ENCODE measurements at regions not wholly inside any gene's neighbourhood (a gene's known extent, or its start where the extent isn't known, plus 50 kb on each side); places are given as distances from the start of the nearest gene placed in this dataset.

DNA sequence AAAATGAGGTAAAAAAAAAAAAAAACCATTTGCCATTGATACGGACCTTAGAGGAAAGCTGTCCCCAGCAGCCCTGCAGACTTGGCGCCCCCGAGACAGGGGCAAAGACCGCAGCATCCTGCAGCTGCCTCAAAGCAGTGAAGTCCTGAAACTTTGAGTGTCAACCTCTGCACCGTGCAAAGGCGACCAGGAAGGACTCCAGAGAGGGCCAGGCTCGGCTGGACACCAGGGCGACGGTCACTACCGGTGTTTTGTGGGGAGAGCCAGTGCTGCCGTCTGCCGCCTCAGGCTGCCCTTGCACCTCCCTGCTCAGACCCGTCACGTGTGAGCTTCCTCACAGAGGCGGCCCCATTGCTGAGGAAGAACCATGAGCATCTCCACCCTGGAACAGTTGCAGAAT is 146.7 kb upstream of the SPACA7 start:
- H3K9me1 ChIP-seq (replicated peaks; ENCODE audit: control insufficient read depth, extremely low read depth, insufficient read depth, low read length), result no peaks in the 10 kb centered on the region
- BruUV-seq (replicated peaks), result no TSS peak
- H3K4me3 ChIP-seq (replicated peaks in 1 of 3; ENCODE audit: insufficient read depth in 1 of 3, low read depth in 1 of 3, low read length in 3 of 3), result no peak overlapping the region
- H3K4me1 ChIP-seq (ENCODE audit: control insufficient read depth, extremely low read depth, insufficient read depth, low read length), result no peaks in the 10 kb centered on the region
- intact Hi-C loops (cut with micrococcal nuclease) (no loop called here), dilution Hi-C loops (cut with MboI; ENCODE audit: extremely low pct_ligation_motif_present, low sequenced_read_pairs) (no loop called here)
- H3K27me3 ChIP-seq (ENCODE audit: control insufficient read depth in 2 of 2, insufficient read depth in 2 of 2, low read length in 2 of 2), result no peaks in the 10 kb centered on the region
- no peaks in the 10 kb centered on the region for H4K20me1 ChIP-seq (replicated peaks; ENCODE audit: control insufficient read depth, extremely low read depth, insufficient read depth, low read length)
- TF ChIP-seq GATA2 (IDR thresholded peaks at IDR 0.05; ENCODE audit: insufficient read depth, insufficient read length, low read depth, low read length), result no peak
- TF ChIP-seq JUN (IDR thresholded peaks at IDR 0.05; ENCODE audit: borderline replicate concordance, insufficient read depth, insufficient read length, low read depth), result no peak
- no peak for DNase-seq (ENCODE audit: low read depth, low spot score)
- H3K9ac ChIP-seq (replicated peaks; ENCODE audit: extremely low read depth, insufficient read depth, low read length), result no peak overlapping the region
- H3K36me3 ChIP-seq (ENCODE audit: control insufficient read depth in 2 of 2, extremely low read depth in 1 of 2, insufficient read depth in 2 of 2, low read length in 2 of 2), result no peaks in the 10 kb centered on the region
- H2AFZ ChIP-seq (ENCODE audit: low read depth, low read length), result no peak overlapping the region
- ChIA-PET CTCF (no interaction called here), POLR2A (no interaction called here)
- FAIRE-seq, result no peak
- no peak overlapping the region for H3K27ac ChIP-seq (ENCODE audit: insufficient read depth, low read depth, low read length)
- H3K4me2 ChIP-seq (ENCODE audit: insufficient read depth, low read length), result no peak overlapping the region
- H3K79me2 ChIP-seq (ENCODE audit: control insufficient read depth, insufficient read depth, low read length), result no peaks in the 10 kb centered on the region
- H3K9me3 ChIP-seq (replicated peaks; ENCODE audit: control insufficient read depth, insufficient read depth, low read length), result no peaks in the 10 kb centered on the region

DNA sequence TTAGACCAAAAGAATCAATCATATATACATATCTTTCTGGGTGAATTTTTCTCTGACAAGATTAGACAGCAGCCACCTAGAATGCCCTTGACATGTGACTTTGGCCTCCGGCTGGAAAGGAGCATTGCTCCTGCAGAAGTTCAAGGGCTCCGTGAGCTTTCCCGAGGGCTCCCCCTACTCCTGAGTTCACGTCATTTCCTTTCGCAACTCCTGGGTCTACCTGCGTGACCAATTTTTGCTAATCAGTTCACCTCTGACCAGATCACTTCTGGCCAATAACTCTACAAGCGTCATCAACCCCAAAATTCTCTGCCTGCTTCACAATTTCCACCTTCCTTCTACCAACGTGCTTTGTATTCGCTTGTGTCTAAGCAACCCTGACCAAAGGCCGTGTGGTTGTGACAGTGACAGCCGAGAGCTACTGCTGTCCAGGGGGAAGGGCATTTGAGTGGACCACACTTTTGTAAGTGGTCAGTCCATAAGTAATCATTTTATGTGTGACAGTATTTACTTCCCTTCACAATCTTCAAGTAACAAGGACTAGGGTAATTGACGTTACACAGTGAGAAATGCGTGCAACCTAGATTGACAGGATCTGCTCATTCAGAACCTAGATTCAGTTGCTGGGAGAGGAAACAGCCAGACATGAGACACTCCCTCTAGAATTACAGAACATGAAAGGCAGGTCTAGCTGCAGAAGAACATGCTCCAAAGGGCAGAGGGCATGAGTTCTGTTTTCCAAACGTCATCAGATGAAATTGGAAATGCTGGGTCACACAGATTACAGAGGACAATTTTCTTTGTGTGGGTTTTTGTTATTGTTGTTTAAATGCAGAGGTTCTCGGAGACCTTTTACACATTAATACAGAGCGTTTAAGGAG is 145.9 kb upstream of the SPACA7 start:
- no peaks in the 10 kb centered on the region for H3K4me1 ChIP-seq (ENCODE audit: control insufficient read depth, extremely low read depth, insufficient read depth, low read length)
- no peak for TF ChIP-seq FOS (IDR thresholded peaks at IDR 0.05; ENCODE audit: borderline replicate concordance, insufficient read depth, low read length)
- TF ChIP-seq GATA2 (IDR thresholded peaks at IDR 0.05; ENCODE audit: insufficient read depth, insufficient read length, low read depth, low read length), result no peak
- TF ChIP-seq POLR2AphosphoS5 (IDR thresholded peaks at IDR 0.05; ENCODE audit: insufficient read depth, low read depth, low read length), result no peak
- TF ChIP-seq POLR2A (IDR thresholded peaks at IDR 0.05; ENCODE audit: low read depth, low read length), result no peak
- TF ChIP-seq, protein P1, sequence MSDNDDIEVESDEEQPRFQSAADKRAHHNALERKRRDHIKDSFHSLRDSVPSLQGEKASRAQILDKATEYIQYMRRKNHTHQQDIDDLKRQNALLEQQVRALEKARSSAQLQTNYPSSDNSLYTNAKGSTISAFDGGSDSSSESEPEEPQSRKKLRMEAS (IDR thresholded peaks at IDR 0.05; ENCODE audit: insufficient read depth, insufficient read length), result no peak
- TF ChIP-seq EZH2 (IDR thresholded peaks at IDR 0.05; ENCODE audit: borderline replicate concordance, low read depth, low read length, severe bottlenecking), result no peak
- H3K27me3 ChIP-seq (ENCODE audit: control insufficient read depth in 2 of 2, insufficient read depth in 2 of 2, low read length in 2 of 2), result no peaks in the 10 kb centered on the region
- BruUV-seq (replicated peaks), result no TSS peak
- H3K4me2 ChIP-seq (ENCODE audit: insufficient read depth, low read length), result no peak overlapping the region
- H3K79me2 ChIP-seq (ENCODE audit: control insufficient read depth, insufficient read depth, low read length), result no peaks in the 10 kb centered on the region
- no peak overlapping the region for H2AFZ ChIP-seq (ENCODE audit: low read depth, low read length)
- H4K20me1 ChIP-seq (replicated peaks; ENCODE audit: control insufficient read depth, extremely low read depth, insufficient read depth, low read length), result no peaks in the 10 kb centered on the region
- dilution Hi-C loops (cut with MboI; ENCODE audit: extremely low pct_ligation_motif_present, low sequenced_read_pairs), result no loop called here
- POLR2A ChIA-PET, result no interaction called here
- intact Hi-C loops (cut with micrococcal nuclease), result no loop called here
- no peaks in the 10 kb centered on the region for H3K9me1 ChIP-seq (replicated peaks; ENCODE audit: control insufficient read depth, extremely low read depth, insufficient read depth, low read length)
- peaks cover 2% of the 10 kb centered on the region for H3K9me3 ChIP-seq (replicated peaks; ENCODE audit: control insufficient read depth, insufficient read depth, low read length)
- H3K4me3 ChIP-seq (replicated peaks in 1 of 3; ENCODE audit: insufficient read depth in 1 of 3, low read depth in 1 of 3, low read length in 3 of 3), result no peak overlapping the region
- H3K36me3 ChIP-seq (ENCODE audit: control insufficient read depth in 2 of 2, extremely low read depth in 1 of 2, insufficient read depth in 2 of 2, low read length in 2 of 2), result no peaks in the 10 kb centered on the region
- CTCF ChIA-PET, result no interaction called here
- no peak for FAIRE-seq
- no peak for DNase-seq (ENCODE audit: low read depth, low spot score)
- no peak overlapping the region for H3K27ac ChIP-seq (ENCODE audit: insufficient read depth, low read depth, low read length)
- no peak overlapping the region for H3K9ac ChIP-seq (replicated peaks; ENCODE audit: extremely low read depth, insufficient read depth, low read length)
